Adrenal gland (tissue), 9 donors: ENCODE measurements at regions not wholly inside any gene's neighbourhood (a gene's known extent, or its start where the extent isn't known, plus 50 kb on each side); places are given as distances from the start of the nearest gene placed in this dataset.

Experiments used
- DNase-seq, 7 donors: peaks; one replicate each; pipeline ENCODE4 v3.0.0-alpha.2; 2019 to 2020
- H3K27ac ChIP-seq, 5 donors: fragments of 200-600 bp; sonication (generic) in 4 of 5; 1 replicate in 3 of 5; 2 replicates in 2 of 5; pipeline versions ENCODE4 v1.5.1 to v1.8.0; 2016 to 2020; ENCODE audit warnings: mild to moderate bottlenecking in 1 of 5
- H3K27me3 ChIP-seq: fragments of 200-600 bp; 2 replicates; pipeline ENCODE4 v1.8.0; 2021
- H3K36me3 ChIP-seq, 2 donors: fragments of 200-600 bp; replicated peaks in 1 of 2; 1 replicate in 1 of 2; 2 replicates in 1 of 2; pipeline versions ENCODE4 v1.5.1 to v1.8.0; 2018 to 2022
- H3K4me1 ChIP-seq, 2 donors: fragments of 200-600 bp; replicated peaks in 1 of 2; 1 replicate in 1 of 2; 2 replicates in 1 of 2; pipeline versions ENCODE4 v1.5.1 to v1.8.0; 2018 to 2021
- H3K4me3 ChIP-seq, 4 donors: fragments of 200-600 bp; sonication (generic) in 3 of 4; one replicate each; pipeline ENCODE4 v1.5.1; 2016 to 2018
- H3K9me3 ChIP-seq, 3 donors: fragments of 200-600 bp; sonication (generic) in 1 of 3; replicated peaks in 1 of 3; 1 replicate in 2 of 3; 2 replicates in 1 of 3; pipeline versions ENCODE4 v1.5.1 to v1.8.0; 2016 to 2021
- POLR2A ChIP-seq, 2 donors: fragments of 450-650 bp; IDR thresholded peaks; one replicate each; pipeline ENCODE4 v1.6.1; 2017; ENCODE audit warnings: antibody characterized with exemption in 2 of 2, mild to moderate bottlenecking in 2 of 2, moderate library complexity in 1 of 2
- WGBS, 4 donors: extraction: QIAGEN DNeasy Blood & Tissue Kit in 2 of 4; methylation state at CpG; one replicate each; pipeline versions ENCODE4 v1.1.5 to v1.1.7; 2013 to 2017; 5-methylcytosine and 5-hydroxymethylcytosine counted together
- intact Hi-C, 2 donors: fragments of 100-400 bp; cut with DNase I; formaldehyde crosslinking; loops; one replicate each; pipeline versions ENCODE4 v1.14.1 to v1.15.0; 2022 to 2023
- TF ChIP-seq, protein P1 (sequence below), 6 experiments: fragments of 450-650 bp in 4 of 6; fragments of 200-600 bp in 2 of 6; sonication (generic) in 1 of 6; IDR thresholded peaks; 1 replicate in 5 of 6; 2 replicates in 1 of 6; pipeline versions ENCODE4 v1.5.1 to v1.8.0; 2016 to 2021; ENCODE audit warnings: antibody characterized with exemption in 6 of 6, mild to moderate bottlenecking in 2 of 6, moderate library complexity in 1 of 6
- donor health status: healthy with polysubstance abuse.
- donor health status: Bipolar disorder and iron deficiency.
- donor health status: DM: yes; HTN: yes; CAD: no.
- donor health status: DM: no; HTN: no; CAD: no.
- donor health status: DM: no; HTN: no; CAD: no.

DNA sequence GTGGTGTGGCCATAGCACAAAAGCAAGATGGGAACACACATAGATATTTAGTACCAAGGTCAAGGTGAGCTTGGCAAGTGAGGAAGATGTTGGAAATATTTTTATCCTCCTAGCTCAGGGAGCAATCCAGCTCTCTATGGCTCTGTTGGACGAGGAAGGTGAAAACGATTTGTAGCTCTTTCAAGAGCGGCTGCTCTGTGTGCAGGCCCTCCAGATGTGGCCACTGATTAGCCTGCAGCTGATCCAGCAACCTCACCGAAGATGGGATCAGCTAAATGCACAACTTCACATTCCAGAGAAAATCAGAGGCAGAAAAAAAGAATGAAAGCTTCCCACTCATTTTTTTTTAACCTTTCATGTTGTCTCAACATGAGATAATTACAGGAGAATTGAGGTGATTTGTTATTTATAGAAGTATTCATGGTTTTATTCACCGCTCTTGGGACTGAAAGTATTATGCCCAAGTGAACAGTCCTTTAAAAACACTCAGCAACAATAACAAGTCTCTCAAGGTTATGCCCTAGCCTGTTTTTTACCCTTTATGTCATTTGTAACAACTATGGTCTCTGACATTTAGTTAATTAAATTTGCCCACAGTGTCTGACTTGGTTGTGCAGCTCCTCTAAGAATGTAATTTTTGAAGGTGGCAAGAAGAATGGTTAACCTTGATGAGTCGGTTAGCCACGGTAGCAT is 213.6 kb upstream of the ADARB2 start:
- Histone ChIP-seq H3K27ac (no peak overlapping the region), H3K4me3 (no peak overlapping the region), H3K4me1 (no peaks in the 10 kb centered on the region), H3K9me3 (no peaks in the 10 kb centered on the region), H3K27me3 (no peaks in the 10 kb centered on the region), H3K36me3 (no peaks in the 10 kb centered on the region)
- no peak for DNase-seq
- intact Hi-C loops, result no loop called here
- TF ChIP-seq, protein P1, sequence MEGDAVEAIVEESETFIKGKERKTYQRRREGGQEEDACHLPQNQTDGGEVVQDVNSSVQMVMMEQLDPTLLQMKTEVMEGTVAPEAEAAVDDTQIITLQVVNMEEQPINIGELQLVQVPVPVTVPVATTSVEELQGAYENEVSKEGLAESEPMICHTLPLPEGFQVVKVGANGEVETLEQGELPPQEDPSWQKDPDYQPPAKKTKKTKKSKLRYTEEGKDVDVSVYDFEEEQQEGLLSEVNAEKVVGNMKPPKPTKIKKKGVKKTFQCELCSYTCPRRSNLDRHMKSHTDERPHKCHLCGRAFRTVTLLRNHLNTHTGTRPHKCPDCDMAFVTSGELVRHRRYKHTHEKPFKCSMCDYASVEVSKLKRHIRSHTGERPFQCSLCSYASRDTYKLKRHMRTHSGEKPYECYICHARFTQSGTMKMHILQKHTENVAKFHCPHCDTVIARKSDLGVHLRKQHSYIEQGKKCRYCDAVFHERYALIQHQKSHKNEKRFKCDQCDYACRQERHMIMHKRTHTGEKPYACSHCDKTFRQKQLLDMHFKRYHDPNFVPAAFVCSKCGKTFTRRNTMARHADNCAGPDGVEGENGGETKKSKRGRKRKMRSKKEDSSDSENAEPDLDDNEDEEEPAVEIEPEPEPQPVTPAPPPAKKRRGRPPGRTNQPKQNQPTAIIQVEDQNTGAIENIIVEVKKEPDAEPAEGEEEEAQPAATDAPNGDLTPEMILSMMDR (IDR thresholded peaks at IDR 0.05), result no peak
- TF ChIP-seq POLR2A (IDR thresholded peaks at IDR 0.05), result no peak
- 39 to 57% (median 45%) methylated on average over 7 of the region's 7 CpGs for WGBS, 4 donors

DNA sequence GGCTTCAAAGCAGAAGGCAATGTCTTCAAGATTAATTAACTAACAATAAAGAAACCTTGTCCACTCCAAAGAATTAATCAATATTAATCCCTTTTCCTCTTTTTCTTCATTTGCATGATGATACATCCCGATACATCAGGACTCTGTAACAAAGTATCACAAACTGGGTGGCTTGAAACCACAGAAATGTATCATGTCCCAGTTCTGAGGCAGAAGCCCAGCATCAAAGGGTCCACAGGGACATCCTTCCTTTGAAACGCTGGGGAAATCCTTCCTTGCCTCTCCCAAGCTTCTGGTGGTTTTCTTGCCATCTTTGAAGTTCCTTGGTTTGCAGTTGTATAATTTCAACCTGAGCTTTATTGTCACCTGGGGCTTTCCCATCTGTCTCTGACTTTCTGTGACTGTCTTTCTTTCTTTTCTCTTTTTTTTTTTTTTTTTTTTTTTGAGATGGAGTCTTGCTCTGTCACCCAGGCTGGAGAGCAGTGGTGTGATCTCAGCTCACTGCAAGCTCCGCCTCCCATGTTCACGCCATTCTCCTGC is 210.2 kb upstream of the ADARB2 start:
- intact Hi-C loops, result no loop called here
- Histone ChIP-seq H3K4me3 (no peak overlapping the region), H3K9me3 (no peaks in the 10 kb centered on the region), H3K36me3 (no peaks in the 10 kb centered on the region), H3K27me3 (no peaks in the 10 kb centered on the region), H3K4me1 (no peaks in the 10 kb centered on the region), H3K27ac (no peak overlapping the region)
- TF ChIP-seq, protein P1 (IDR thresholded peaks at IDR 0.05), result no peak
- TF ChIP-seq POLR2A (IDR thresholded peaks at IDR 0.05), result no peak
- 77 to 90% (median 81%) methylated on average over 4 of the region's 4 CpGs for WGBS, 4 donors
- DNase-seq, result no peak

DNA sequence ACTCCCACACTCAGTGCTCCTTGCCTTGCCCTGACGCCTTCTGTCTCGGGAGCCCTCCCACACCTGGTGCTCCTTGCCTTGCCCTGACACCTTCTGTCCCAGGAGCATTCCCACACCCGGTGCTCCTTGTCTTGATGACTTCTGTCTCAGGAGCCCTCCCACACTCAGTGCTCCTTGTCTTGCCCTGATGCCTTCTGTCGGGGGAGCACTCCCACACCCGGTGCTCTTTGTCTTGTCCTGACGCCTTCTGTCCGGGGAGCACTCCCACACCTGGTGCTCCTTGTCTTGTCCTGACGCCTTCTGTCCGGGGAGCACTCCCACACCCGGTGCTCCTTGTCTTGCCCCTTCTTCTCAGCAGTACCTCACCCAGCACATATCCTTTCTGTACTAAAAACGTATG is 207.2 kb upstream of the ADARB2 start:
- intact Hi-C loops, result no loop called here
- DNase-seq, result no peak
- Histone ChIP-seq H3K4me3 (no peak overlapping the region), H3K27ac (no peak overlapping the region), H3K36me3 (no peaks in the 10 kb centered on the region), H3K9me3 (no peaks in the 10 kb centered on the region), H3K27me3 (no peaks in the 10 kb centered on the region), H3K4me1 (no peaks in the 10 kb centered on the region)
- 75 to 84% (median 80%) methylated on average over 11 of the region's 11 CpGs for WGBS, 4 donors
- no peak for TF ChIP-seq POLR2A (IDR thresholded peaks at IDR 0.05)
- TF ChIP-seq, protein P1 (IDR thresholded peaks at IDR 0.05), result no peak

DNA sequence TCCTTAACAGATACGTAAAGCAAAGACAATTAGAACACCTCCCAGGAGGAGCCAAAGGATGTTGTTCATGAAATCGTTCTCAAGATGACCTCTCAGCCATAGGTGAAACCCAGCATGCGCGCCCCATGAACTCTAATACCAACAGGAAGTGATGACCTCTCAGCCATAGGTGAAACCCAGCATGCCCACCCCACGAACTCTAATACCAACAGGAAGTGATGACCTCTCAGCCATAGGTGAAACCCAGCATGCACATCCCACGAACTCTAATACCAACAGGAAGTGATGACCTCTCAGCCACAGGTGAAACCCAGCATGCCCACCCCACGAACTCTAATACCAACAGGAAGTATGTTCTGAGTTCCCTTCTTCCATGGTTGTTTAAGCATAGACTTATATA is 205.2 kb upstream of the ADARB2 start:
- intact Hi-C loops, result no loop called here
- Histone ChIP-seq H3K9me3 (no peaks in the 10 kb centered on the region), H3K27me3 (no peaks in the 10 kb centered on the region), H3K4me1 (no peaks in the 10 kb centered on the region), H3K27ac (no peak overlapping the region), H3K36me3 (no peaks in the 10 kb centered on the region), H3K4me3 (no peak overlapping the region)
- no peak for TF ChIP-seq POLR2A (IDR thresholded peaks at IDR 0.05)
- TF ChIP-seq, protein P1 (IDR thresholded peaks at IDR 0.05), result no peak
- WGBS, 4 donors, result 47 to 57% (median 55%) methylated on average over 7 of the region's 7 CpGs
- DNase-seq, result no peak
